Activated CD4-positive, alpha-beta memory T cell treated with anti-CD3 and anti-CD28 coated beads, Interleukin-2, amount 10 ng/mL, durations not matched to agents 7 days and 5 days (primary cell): ENCODE measurements at regions not wholly inside any gene's neighbourhood (a gene's known extent, or its start where the extent isn't known, plus 50 kb on each side); places are given as distances from the start of the nearest gene placed in this dataset.

Experiments
- CTCF ChIA-PET: fragments of 350-600 bp; sonication (Branson Sonifier 250); formaldehyde crosslinking; loops from one replicate; lab custom pipeline; 2021; ENCODE audit warnings: antibody characterized with exemption, inconsistent platforms; lab: Charles Lee
- POLR2A ChIA-PET: fragments of 350-600 bp; sonication (Branson Sonifier 250); formaldehyde crosslinking; loops from one replicate; lab custom pipeline; 2021; ENCODE audit warnings: antibody characterized with exemption; lab: Charles Lee
- DNase-seq: peaks from one replicate; pipeline ENCODE4 v3.0.0-alpha.2; 2020
- H3K27ac Mint-ChIP-seq: one replicate; pipeline ENCODE4 v1.8.0; 2021; ENCODE audit warnings: mild to moderate bottlenecking, mixed read lengths
- H3K27me3 Mint-ChIP-seq: one replicate; pipeline ENCODE4 v1.8.0; 2021; ENCODE audit warnings: mixed read lengths
- H3K36me3 Mint-ChIP-seq: one replicate; pipeline ENCODE4 v1.8.0; 2021; ENCODE audit warnings: low read depth, mixed read lengths
- H3K4me1 Mint-ChIP-seq: one replicate; pipeline ENCODE4 v1.8.0; 2021; ENCODE audit warnings: mixed read lengths
- H3K4me3 Mint-ChIP-seq: one replicate; pipeline ENCODE4 v1.8.0; 2021; ENCODE audit warnings: mild to moderate bottlenecking, mixed read lengths
- H3K9me3 Mint-ChIP-seq: one replicate; pipeline ENCODE4 v1.8.0; 2021; ENCODE audit warnings: mixed read lengths

DNA sequence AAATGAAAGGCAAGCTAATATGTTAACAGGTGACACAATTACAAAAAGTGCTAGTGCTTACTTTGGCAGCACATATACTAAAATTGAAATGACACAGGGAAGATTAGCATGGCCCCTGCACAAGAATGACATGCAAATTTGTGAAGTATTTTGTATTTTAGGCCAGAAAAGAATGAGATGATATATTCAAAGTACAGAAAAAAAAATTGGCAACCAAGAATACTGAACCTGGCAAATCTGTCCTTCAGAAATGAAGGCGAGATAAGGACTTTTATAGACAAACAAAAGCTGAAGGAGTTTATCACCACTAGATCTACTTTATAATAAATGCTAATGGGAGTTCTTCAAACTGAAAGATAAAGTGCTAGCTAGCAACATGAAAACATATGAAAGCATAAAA lies 350.0 kb upstream of the POU3F1 start:
- Mint-ChIP-seq H3K9me3 (no peaks in the 10 kb centered on the region), H3K27me3 (peaks cover 29% of the 10 kb centered on the region), H3K36me3 (no peaks in the 10 kb centered on the region), H3K27ac (no peak overlapping the region), H3K4me3 (no peak overlapping the region), H3K4me1 (no peaks in the 10 kb centered on the region)
- no peak for DNase-seq
- ChIA-PET CTCF (no interaction called here), POLR2A (no interaction called here)

DNA sequence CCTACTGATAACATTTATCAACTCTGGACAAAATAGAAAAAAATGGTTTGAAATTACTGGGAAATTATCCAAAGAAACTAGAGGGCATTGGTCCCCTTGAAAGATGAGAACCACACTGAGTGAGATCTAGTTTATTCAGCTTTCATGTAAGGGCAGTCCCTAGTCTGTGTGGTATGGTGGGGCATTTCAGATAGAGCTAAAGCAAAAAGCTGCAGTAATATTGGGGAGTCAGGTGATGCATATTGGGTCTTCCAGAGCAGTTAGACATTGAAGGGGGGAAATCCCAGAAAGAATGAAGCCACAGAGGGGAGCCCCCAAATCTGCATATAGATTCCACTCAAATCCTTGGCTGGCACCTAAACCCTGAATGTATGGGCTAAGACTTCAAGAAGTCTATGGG lies 347.7 kb upstream of the POU3F1 start:
- Mint-ChIP-seq H3K4me3 (no peak overlapping the region), H3K27ac (no peak overlapping the region), H3K36me3 (no peaks in the 10 kb centered on the region), H3K4me1 (no peaks in the 10 kb centered on the region), H3K9me3 (no peaks in the 10 kb centered on the region), H3K27me3 (peaks cover 35% of the 10 kb centered on the region)
- ChIA-PET CTCF (no interaction called here), POLR2A (no interaction called here)
- no peak for DNase-seq

DNA sequence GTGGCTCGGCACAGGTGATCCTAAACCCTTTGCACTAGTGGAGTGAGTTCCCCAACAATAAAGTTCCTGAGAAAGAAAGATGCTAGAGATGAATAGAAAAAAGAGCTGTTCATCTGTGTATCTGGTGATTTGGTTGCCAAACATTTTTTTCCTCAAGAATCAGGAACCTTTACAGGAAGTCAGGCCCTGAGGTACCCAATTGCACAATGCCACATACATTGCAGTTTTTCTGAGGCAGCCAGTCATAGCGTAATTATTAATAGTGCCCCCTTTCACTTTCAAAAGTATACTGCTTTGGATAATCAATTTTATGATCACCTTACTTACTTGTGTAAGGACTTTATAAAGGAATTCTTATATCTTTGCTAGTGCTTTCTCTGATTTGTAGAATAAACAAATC lies 346.3 kb upstream of the POU3F1 start:
- Mint-ChIP-seq H3K4me3 (no peak overlapping the region), H3K4me1 (no peaks in the 10 kb centered on the region), H3K27me3 (peaks cover 32% of the 10 kb centered on the region), H3K9me3 (no peaks in the 10 kb centered on the region), H3K27ac (no peak overlapping the region), H3K36me3 (no peaks in the 10 kb centered on the region)
- no peak for DNase-seq
- ChIA-PET POLR2A (no interaction called here), CTCF (no interaction called here)

DNA sequence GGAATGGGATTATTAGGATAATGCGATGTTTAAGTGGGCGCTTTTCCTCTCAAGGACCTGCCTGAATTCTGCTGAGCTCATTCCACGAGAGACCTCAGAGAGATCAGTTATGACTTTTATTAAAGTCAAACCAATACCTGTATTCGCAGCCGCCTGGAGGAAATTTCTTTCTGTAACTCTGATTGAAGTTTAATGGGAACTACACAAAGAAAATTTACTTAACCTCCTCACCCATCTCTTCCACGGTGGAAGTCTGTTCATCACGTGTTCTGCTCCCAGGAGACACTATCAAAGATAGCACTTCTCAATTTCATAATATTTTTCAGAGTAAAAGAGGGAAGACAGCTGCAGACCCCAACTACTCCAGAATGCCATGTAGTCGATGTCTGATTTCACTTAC lies 334.7 kb upstream of the POU3F1 start:
- Mint-ChIP-seq H3K27me3 (no peaks in the 10 kb centered on the region), H3K27ac (no peak overlapping the region), H3K4me3 (no peak overlapping the region), H3K36me3 (no peaks in the 10 kb centered on the region), H3K4me1 (no peaks in the 10 kb centered on the region), H3K9me3 (no peaks in the 10 kb centered on the region)
- DNase-seq, result no peak
- ChIA-PET CTCF (no interaction called here), POLR2A (no interaction called here)

DNA sequence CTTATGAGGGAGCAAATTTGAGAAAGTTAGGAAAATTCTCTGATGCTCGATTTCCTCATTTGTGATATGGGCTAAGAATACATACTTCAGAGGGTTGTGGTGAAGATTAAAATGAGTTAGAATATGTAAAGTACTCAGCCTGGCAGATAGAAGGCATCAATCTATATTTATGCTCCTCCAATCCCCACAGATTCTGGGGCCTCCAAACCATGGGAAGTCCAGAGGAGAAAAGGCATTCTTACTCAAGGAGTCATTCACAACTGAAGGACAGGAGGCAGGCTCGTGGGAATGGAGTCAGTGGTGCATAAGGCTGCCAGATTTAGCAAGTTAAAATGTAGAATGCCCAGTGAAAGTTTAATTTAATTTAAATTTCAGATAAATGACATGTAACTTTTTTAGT lies 330.0 kb upstream of the POU3F1 start:
- no peaks in the 10 kb centered on the region for H3K36me3 Mint-ChIP-seq
- ChIA-PET CTCF (no interaction called here), POLR2A (no interaction called here)
- no peak overlapping the region for H3K4me3 Mint-ChIP-seq
- H3K4me1 Mint-ChIP-seq, result no peaks in the 10 kb centered on the region
- H3K9me3 Mint-ChIP-seq, result peaks cover 8% of the 10 kb centered on the region
- H3K27ac Mint-ChIP-seq, result no peak overlapping the region
- peaks cover 3% of the 10 kb centered on the region for H3K27me3 Mint-ChIP-seq
- no peak for DNase-seq

DNA sequence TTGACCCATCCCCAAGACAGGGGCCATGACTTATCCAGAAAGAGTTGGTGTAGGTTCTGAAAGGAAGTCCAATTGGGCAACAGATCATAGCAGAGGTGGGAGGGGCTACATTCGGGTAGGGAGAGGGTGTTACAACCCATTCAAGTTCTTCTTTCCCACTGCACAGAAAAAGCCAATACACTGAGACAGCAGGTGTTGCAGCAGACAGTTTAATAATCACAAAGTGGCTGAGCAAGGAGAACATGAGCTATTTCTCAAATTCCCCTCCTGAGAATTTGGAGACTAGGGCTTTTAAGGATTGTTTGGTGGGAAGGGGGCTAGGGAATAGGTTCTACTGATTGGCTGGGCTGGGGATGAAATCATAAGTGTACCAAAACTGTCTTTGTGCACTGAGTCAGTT lies 328.4 kb upstream of the POU3F1 start:
- H3K27ac Mint-ChIP-seq, result no peak overlapping the region
- ChIA-PET CTCF (no interaction called here), POLR2A (no interaction called here)
- H3K36me3 Mint-ChIP-seq, result no peaks in the 10 kb centered on the region
- DNase-seq, result no peak
- H3K4me1 Mint-ChIP-seq, result no peaks in the 10 kb centered on the region
- H3K9me3 Mint-ChIP-seq, result peaks cover 8% of the 10 kb centered on the region
- peaks cover 3% of the 10 kb centered on the region for H3K27me3 Mint-ChIP-seq
- no peak overlapping the region for H3K4me3 Mint-ChIP-seq

DNA sequence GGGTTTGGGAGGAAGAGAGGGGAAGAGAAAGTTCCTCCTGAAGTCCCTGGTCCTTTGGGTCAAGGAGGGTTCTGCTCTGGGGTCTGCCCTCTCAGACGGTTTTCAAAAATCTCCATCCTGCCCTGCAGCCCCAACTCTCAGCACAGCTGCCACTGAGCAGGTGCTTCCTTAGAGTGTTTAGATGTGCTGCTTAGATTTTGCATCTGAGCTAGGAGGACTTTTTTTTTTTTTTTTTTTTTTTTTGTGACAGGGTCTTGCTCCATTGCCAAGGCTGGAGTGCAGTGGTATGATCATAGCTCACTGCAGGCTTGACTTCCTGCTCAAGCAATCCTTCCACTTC lies 324.9 kb upstream of the POU3F1 start:
- Mint-ChIP-seq H3K4me3 (no peak overlapping the region), H3K4me1 (no peaks in the 10 kb centered on the region), H3K9me3 (peaks cover 8% of the 10 kb centered on the region), H3K27ac (no peak overlapping the region), H3K27me3 (peaks cover 21% of the 10 kb centered on the region), H3K36me3 (no peaks in the 10 kb centered on the region)
- CTCF ChIA-PET, result no interaction called here
- POLR2A ChIA-PET, result no interaction called here
- no peak for DNase-seq

DNA sequence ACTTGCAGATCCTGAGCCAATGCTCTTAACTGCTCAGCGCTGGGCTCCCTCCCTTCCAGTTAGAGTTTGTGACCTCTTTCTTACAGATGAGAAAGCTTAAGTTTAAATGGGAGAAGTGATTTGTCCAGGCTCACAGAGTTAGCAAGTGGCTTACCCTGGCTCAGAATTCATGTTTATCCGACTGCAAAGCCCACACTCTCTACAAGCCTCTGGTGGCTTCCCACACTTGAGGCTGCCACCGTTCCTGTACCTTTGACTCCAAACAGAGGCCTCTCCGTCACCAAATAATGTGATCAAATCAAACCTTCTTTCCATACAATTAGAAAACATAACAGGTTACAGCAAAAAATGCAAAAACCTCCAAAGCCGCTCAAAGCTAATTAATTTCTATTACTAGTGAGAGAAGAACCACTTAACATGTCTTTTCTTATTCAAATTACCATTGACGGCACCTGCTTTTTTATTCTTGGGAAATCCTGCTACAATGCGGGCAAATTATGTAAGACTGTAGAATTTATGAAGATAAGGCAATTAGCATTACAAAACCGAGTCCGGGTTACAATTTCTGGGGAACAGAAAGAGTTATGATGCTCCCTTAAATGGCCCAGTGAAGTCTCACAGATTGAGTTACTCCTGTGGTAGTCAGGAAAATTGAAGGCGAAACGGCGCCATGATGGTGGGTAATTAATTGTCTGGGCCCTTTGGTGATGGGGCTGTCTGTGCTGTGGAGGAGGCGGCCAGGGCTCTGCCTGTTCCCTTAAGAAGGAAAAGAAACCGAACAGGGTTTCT lies 324.3 kb upstream of the POU3F1 start:
- no peaks in the 10 kb centered on the region for H3K4me1 Mint-ChIP-seq
- H3K9me3 Mint-ChIP-seq, result peaks cover 8% of the 10 kb centered on the region
- CTCF ChIA-PET, result no interaction called here
- no peaks in the 10 kb centered on the region for H3K36me3 Mint-ChIP-seq
- DNase-seq, result no peak
- H3K4me3 Mint-ChIP-seq, result no peak overlapping the region
- no peak overlapping the region for H3K27ac Mint-ChIP-seq
- POLR2A ChIA-PET, result no interaction called here
- H3K27me3 Mint-ChIP-seq, result peaks cover 21% of the 10 kb centered on the region

DNA sequence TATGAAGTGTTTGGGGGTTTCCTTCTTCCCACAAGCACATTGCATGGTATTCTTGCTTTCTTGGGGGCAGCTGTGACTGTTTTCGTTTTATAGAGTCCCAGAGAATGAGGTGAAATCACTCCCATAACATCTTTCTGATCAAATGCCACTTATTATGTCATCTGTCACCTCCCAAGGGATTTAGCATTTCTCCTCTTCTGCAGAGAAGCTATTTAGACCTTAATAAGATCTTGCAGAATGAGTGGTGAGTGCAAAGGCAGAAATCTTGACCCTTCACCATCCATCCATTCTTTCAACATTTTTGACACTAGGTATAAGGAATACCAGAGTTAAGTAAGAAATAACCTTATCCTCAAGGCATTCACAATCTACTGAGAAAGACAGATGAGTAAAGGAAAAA lies 318.6 kb upstream of the POU3F1 start:
- no peaks in the 10 kb centered on the region for H3K36me3 Mint-ChIP-seq
- peaks cover 28% of the 10 kb centered on the region for H3K27me3 Mint-ChIP-seq
- H3K4me1 Mint-ChIP-seq, result no peaks in the 10 kb centered on the region
- DNase-seq, result no peak
- no peaks in the 10 kb centered on the region for H3K9me3 Mint-ChIP-seq
- POLR2A ChIA-PET, result no interaction called here
- CTCF ChIA-PET, result no interaction called here
- no peak overlapping the region for H3K4me3 Mint-ChIP-seq
- no peak overlapping the region for H3K27ac Mint-ChIP-seq

DNA sequence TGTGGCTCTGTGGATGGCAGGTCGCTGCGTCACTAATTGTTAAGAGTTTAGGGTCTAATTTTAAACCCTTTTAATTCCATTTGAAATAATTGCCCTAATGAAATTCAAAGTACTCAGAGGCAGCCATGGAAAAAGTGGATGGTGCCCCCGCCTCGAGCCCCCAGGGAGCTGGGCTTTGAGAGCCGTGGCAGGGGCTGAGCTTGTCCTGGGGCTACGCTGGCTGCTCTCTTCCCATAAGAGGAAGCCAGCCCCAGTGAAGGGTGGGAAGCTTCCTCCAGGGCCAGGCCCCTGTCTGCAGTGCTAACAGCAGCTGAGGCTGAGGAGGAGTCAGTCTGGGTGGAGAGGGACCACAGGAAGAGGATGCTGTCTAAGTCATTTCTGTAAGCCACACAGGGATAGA lies 315.0 kb upstream of the POU3F1 start:
- Mint-ChIP-seq H3K36me3 (no peaks in the 10 kb centered on the region), H3K9me3 (no peaks in the 10 kb centered on the region), H3K4me3 (no peak overlapping the region), H3K27ac (no peak overlapping the region), H3K4me1 (no peaks in the 10 kb centered on the region), H3K27me3 (peaks cover 15% of the 10 kb centered on the region)
- ChIA-PET POLR2A (no interaction called here), CTCF (no interaction called here)
- DNase-seq, result no peak

DNA sequence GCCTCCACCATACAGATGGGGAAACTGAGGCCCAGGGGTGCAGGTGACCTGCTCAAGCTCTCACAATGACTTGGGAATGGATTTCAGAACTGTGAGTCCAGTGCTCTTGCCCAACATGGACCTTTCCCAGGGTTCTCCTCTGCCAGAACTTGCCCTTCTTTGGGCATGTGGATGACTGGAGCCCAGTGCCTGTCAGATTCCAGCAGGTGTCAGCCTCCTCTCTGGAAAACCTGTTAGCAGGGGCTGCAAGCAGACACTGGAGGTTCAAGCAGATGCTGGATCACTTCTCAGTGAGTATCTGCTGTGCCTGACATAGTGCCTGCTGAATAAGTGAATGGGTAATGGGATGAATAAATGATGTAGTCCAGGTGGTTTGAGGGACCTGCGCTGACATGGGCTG lies 314.2 kb upstream of the POU3F1 start:
- Mint-ChIP-seq H3K36me3 (no peaks in the 10 kb centered on the region), H3K27ac (no peak overlapping the region), H3K27me3 (peaks cover 14% of the 10 kb centered on the region), H3K9me3 (no peaks in the 10 kb centered on the region), H3K4me3 (no peak overlapping the region), H3K4me1 (no peaks in the 10 kb centered on the region)
- ChIA-PET CTCF (no interaction called here), POLR2A (no interaction called here)
- no peak for DNase-seq

DNA sequence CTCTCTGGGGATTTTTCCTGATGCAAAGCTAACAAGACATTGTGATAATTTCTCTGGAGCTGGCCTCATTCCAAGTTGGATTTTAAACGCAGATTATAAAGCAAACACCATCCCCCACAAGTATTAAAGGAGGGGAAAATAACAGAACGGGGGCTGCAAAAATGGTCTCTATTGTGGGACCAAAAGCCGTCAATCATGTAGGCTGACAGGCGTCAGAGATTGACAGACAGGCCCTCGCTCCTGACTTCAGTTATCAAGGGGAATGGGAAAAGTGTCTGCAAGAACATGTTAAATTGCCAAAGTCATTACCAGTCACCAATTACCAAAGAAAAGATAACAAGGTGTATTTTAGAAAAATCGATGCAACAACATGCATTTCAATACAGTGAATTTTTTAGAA lies 307.4 kb upstream of the POU3F1 start:
- H3K27ac Mint-ChIP-seq, result no peak overlapping the region
- POLR2A ChIA-PET, result no interaction called here
- no peak for DNase-seq
- CTCF ChIA-PET, result no interaction called here
- H3K4me3 Mint-ChIP-seq, result no peak overlapping the region
- peaks cover 14% of the 10 kb centered on the region for H3K27me3 Mint-ChIP-seq
- H3K4me1 Mint-ChIP-seq, result no peaks in the 10 kb centered on the region
- H3K9me3 Mint-ChIP-seq, result no peaks in the 10 kb centered on the region
- no peaks in the 10 kb centered on the region for H3K36me3 Mint-ChIP-seq

DNA sequence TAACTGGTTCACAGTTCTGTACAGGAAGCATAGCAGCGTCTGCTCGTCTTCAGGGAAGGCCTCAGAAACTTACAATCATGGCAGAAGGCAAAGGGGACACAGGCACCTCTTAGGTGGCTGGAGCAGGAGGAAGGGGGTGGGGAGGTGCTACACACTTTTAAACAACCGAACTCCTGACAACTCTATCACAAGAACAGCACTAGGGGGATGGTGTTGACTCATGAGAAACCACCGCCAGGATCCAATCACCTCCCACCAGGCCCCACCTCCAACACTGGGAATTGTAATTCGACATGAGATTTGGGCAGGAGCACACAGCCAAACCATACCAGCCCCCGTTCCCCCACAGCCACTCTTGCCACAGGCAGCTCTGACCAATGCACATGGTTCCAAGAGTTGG lies 306.3 kb upstream of the POU3F1 start:
- no peak for DNase-seq
- Mint-ChIP-seq H3K4me3 (no peak overlapping the region), H3K36me3 (no peaks in the 10 kb centered on the region), H3K4me1 (no peaks in the 10 kb centered on the region), H3K27ac (no peak overlapping the region), H3K9me3 (no peaks in the 10 kb centered on the region), H3K27me3 (peaks cover 21% of the 10 kb centered on the region)
- ChIA-PET CTCF (no interaction called here), POLR2A (no interaction called here)

DNA sequence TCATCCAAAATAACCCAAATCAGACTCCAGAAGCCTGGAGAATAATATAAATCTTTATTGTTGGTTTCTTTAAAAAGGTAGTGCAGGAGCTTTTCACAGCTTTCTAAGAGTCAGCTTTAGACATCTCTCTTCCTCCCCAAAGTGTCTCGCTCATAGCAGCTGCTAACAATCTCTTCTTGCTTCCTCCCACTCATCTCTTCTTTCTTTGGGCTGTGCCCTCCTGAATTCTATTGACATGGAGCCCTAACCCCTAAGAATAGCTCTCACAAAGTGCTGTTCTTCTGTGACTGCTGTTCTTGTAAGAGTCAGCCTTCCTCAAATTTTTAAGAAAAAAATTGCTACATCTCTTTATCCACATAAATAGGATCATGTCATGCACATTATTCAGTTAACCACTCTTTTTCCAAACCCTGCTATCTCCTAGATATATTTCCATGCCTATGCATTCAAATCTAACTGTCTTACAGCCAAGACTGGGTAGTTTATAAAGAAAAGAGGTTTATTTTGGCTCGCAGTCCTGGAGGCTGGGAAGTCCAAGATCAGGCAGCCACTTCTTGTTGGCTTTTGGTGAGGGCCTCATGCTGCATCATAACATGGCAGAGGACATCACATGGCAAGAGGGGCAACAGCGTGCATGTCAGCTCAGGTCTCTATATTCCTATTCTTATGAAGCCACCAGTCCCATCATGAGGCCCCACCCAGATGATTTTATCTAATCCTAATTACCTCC lies 301.0 kb upstream of the POU3F1 start:
- Mint-ChIP-seq H3K4me1 (no peaks in the 10 kb centered on the region), H3K27me3 (peaks cover 28% of the 10 kb centered on the region), H3K36me3 (no peaks in the 10 kb centered on the region), H3K27ac (no peak overlapping the region), H3K9me3 (no peaks in the 10 kb centered on the region), H3K4me3 (no peak overlapping the region)
- DNase-seq, result no peak
- POLR2A ChIA-PET, result no interaction called here
- CTCF ChIA-PET, result no interaction called here
